ENCODE measurements at regions not wholly inside any gene's neighbourhood (a gene's known extent, or its start where the extent isn't known, plus 50 kb on each side); places are given as distances from the start of the nearest gene placed in this dataset.
"Not testable (repeated sequence)": the region's sequence is repeated elsewhere in the genome, so short reads cannot be mapped to it uniquely, and the experiment has no call there.

DNA sequence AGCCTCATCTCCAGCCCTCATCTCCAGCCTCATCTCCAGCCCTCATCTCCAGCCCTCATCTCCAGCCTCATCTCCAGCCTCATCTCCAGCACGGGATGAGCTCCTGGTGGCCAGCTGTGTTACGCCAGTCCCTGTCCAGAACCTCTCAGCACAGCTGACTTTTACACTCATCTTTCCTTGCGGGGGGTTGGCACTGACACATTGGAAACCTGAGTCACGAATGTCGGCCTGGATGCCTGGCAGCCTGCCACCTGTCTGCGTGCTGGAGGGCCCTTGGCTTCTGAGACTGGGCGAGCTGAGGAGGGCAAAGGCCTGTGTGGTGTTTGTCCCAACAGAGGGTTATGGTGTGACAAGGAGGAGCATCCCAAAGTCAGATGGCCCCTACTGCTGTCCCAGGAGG lies 66.1 kb upstream of the HGFAC start:
- ChIA-PET CTCF (interaction anchor here (0.5 to 1.1 kb wide), 3 partner anchors 29 to 126 kb away, joined by 3 read pairs; no protein-coding TSS in a partner anchor), POLR2A (interaction anchor here (0.7 to 1.4 kb wide), 2 partner anchors 9 to 11 kb away, joined by 3 to 8 read pairs; no protein-coding TSS in a partner anchor)
- TF ChIP-seq, protein P1, sequence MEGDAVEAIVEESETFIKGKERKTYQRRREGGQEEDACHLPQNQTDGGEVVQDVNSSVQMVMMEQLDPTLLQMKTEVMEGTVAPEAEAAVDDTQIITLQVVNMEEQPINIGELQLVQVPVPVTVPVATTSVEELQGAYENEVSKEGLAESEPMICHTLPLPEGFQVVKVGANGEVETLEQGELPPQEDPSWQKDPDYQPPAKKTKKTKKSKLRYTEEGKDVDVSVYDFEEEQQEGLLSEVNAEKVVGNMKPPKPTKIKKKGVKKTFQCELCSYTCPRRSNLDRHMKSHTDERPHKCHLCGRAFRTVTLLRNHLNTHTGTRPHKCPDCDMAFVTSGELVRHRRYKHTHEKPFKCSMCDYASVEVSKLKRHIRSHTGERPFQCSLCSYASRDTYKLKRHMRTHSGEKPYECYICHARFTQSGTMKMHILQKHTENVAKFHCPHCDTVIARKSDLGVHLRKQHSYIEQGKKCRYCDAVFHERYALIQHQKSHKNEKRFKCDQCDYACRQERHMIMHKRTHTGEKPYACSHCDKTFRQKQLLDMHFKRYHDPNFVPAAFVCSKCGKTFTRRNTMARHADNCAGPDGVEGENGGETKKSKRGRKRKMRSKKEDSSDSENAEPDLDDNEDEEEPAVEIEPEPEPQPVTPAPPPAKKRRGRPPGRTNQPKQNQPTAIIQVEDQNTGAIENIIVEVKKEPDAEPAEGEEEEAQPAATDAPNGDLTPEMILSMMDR (IDR thresholded peaks at IDR 0.05; ENCODE audit: unreplicated experiment), result no peak
- Mint-ChIP-seq H3K4me1 (ENCODE audit: insufficient read depth, unreplicated experiment) (peaks cover 5% of the 10 kb centered on the region), H3K9me3 (ENCODE audit: unreplicated experiment) (peaks cover 7% of the 10 kb centered on the region), H3K36me3 (ENCODE audit: insufficient read depth, unreplicated experiment) (no peaks in the 10 kb centered on the region), H3K4me3 (ENCODE audit: unreplicated experiment) (no peak overlapping the region), H3K27me3 (ENCODE audit: insufficient read depth, unreplicated experiment) (peaks cover 10% of the 10 kb centered on the region), H3K27ac (ENCODE audit: low read depth, unreplicated experiment) (no peak overlapping the region)
- DNase-seq (ENCODE audit: unreplicated experiment), result peak; percentile 92
- intact Hi-C loops (cut with micrococcal nuclease), result no loop called here
- no TSS peak for BruUV-seq (replicated peaks)

DNA sequence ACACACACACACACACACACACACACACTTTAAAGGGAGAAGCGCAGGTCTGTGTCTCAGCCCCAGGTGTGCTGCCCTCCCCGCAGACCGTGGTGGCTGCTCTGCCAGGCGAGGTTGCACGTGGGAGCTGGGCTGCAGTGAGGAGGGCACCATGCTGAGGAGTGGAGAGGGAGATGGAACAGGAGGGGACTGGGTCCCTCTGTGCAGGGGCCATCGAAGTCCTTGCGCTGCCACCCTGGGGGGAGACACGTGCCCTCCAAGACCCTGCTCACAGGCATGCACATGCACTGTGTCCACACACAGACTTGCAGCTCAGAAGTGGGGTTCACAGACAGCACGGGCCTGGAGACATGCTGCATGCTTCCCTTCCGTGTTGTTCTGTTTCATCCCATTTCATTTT lies 65.5 kb upstream of the HGFAC start:
- Mint-ChIP-seq H3K4me1 (ENCODE audit: insufficient read depth, unreplicated experiment) (peaks cover 5% of the 10 kb centered on the region), H3K27ac (ENCODE audit: low read depth, unreplicated experiment) (no peak overlapping the region), H3K27me3 (ENCODE audit: insufficient read depth, unreplicated experiment) (peaks cover 10% of the 10 kb centered on the region), H3K9me3 (ENCODE audit: unreplicated experiment) (peaks cover 12% of the 10 kb centered on the region), H3K4me3 (ENCODE audit: unreplicated experiment) (no peak overlapping the region), H3K36me3 (ENCODE audit: insufficient read depth, unreplicated experiment) (no peaks in the 10 kb centered on the region)
- no TSS peak for BruUV-seq (replicated peaks)
- POLR2A ChIA-PET, result interaction anchor here (1.4 kb wide), 1 partner anchor 11 kb away, joined by 8 read pairs; no protein-coding TSS in a partner anchor
- TF ChIP-seq, protein P1 (IDR thresholded peaks at IDR 0.05; ENCODE audit: unreplicated experiment), result no peak
- intact Hi-C loops (cut with micrococcal nuclease), result no loop called here
- DNase-seq (ENCODE audit: unreplicated experiment), result no peak
- CTCF ChIA-PET, result interaction anchor here (0.5 to 1.0 kb wide), 2 partner anchors 28 to 125 kb away, joined by 3 read pairs; no protein-coding TSS in a partner anchor

DNA sequence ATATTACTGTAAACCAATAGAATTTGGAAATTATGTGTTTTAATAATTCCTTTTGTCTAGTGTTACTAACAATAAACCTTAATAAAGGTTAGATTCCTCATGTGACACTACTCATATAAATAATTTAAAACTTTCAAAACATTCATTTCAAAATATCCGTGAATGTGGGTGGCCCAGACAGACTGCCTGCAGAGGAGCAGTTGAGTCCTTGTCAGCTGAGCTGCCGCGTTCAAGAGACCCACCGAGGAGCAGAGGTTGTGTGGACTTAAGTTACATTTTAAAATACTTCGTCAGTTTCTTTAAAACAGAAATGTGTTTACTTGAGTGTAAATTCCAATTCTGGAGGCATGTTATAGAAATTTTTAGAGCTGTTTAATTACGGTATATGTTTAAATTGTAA lies 64.2 kb upstream of the HGFAC start:
- H3K4me3 Mint-ChIP-seq (ENCODE audit: unreplicated experiment), result no peak overlapping the region
- no peak overlapping the region for H3K27ac Mint-ChIP-seq (ENCODE audit: low read depth, unreplicated experiment)
- CTCF ChIA-PET, result interaction anchor here (0.6 to 1.6 kb wide), 4 partner anchors 12 to 127 kb away, joined by 3 to 5 read pairs (median 3); no protein-coding TSS in a partner anchor
- H3K9me3 Mint-ChIP-seq (ENCODE audit: unreplicated experiment), result peaks cover 14% of the 10 kb centered on the region
- TF ChIP-seq, protein P1 (IDR thresholded peaks at IDR 0.05; ENCODE audit: unreplicated experiment), result no peak
- no TSS peak for BruUV-seq (replicated peaks)
- DNase-seq (ENCODE audit: unreplicated experiment), result no peak
- peaks cover 10% of the 10 kb centered on the region for H3K27me3 Mint-ChIP-seq (ENCODE audit: insufficient read depth, unreplicated experiment)
- POLR2A ChIA-PET, result no interaction called here
- intact Hi-C loops (cut with micrococcal nuclease), result no loop called here
- H3K4me1 Mint-ChIP-seq (ENCODE audit: insufficient read depth, unreplicated experiment), result peaks cover 8% of the 10 kb centered on the region
- no peaks in the 10 kb centered on the region for H3K36me3 Mint-ChIP-seq (ENCODE audit: insufficient read depth, unreplicated experiment)

DNA sequence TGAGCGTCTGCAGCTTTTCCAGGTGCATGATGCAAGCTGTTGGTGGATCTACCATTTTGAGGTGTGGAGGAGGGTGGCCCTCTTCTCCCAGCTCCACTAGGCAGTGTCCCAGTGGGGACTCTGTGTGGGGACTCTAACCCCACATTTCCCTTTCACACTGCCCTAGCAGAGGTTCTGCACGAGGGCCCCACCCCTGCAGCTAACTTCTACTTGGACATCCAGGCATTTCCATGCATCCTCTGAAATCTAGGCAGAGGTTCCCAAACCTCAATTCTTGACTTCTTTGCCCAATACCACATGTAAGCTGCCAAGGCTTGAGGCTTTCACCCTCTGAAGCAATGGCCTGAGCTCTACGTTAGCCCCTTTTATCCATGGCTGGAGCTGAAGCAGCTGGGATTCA lies 61.4 kb upstream of the HGFAC start:
- peaks cover 19% of the 10 kb centered on the region for H3K4me1 Mint-ChIP-seq (ENCODE audit: insufficient read depth, unreplicated experiment)
- CTCF ChIA-PET; DNase-seq (ENCODE audit: unreplicated experiment); intact Hi-C loops (cut with micrococcal nuclease); H3K27me3 Mint-ChIP-seq (ENCODE audit: insufficient read depth, unreplicated experiment); H3K36me3 Mint-ChIP-seq (ENCODE audit: insufficient read depth, unreplicated experiment); BruUV-seq (replicated peaks); H3K4me3 Mint-ChIP-seq (ENCODE audit: unreplicated experiment); POLR2A ChIA-PET; H3K27ac Mint-ChIP-seq (ENCODE audit: low read depth, unreplicated experiment): not testable (repeated sequence)
- H3K9me3 Mint-ChIP-seq (ENCODE audit: unreplicated experiment), result peaks cover 14% of the 10 kb centered on the region

DNA sequence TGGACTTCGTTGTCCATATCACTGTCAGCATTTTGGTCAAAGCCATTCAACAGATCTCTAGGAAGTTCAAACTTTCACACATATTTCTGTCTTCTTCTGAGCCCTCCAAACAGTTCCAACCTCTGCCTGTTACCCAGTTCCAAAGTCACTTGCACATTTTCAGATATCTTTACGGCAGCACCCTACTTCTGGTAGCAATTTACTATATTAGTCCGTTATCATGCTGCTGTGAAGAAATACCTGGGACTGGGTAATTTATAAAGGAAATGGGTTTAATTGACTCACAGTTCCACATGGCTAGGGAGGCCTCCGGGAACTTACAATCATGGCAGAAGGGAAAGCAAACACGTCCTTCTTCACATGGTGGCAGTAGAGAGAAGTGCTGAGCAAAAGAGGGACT lies 60.6 kb upstream of the HGFAC start:
- DNase-seq (ENCODE audit: unreplicated experiment); H3K27me3 Mint-ChIP-seq (ENCODE audit: insufficient read depth, unreplicated experiment); CTCF ChIA-PET; H3K4me3 Mint-ChIP-seq (ENCODE audit: unreplicated experiment); BruUV-seq (replicated peaks); H3K27ac Mint-ChIP-seq (ENCODE audit: low read depth, unreplicated experiment); intact Hi-C loops (cut with micrococcal nuclease); POLR2A ChIA-PET: not testable (repeated sequence)
- H3K4me1 Mint-ChIP-seq (ENCODE audit: insufficient read depth, unreplicated experiment), result peaks cover 23% of the 10 kb centered on the region
- H3K36me3 Mint-ChIP-seq (ENCODE audit: insufficient read depth, unreplicated experiment), result peaks cover 11% of the 10 kb centered on the region
- peaks cover 14% of the 10 kb centered on the region for H3K9me3 Mint-ChIP-seq (ENCODE audit: unreplicated experiment)

All from MCF 10A (cell line).